ENCODE measurements at regions not wholly inside any gene's neighbourhood (a gene's known extent, or its start where the extent isn't known, plus 50 kb on each side); places are given as distances from the start of the nearest gene placed in this dataset.

- no peaks in the 10 kb centered on the region for H3K36me3 ChIP-seq (ENCODE audit: control insufficient read depth, insufficient read depth, low read length)
- no peak for TF ChIP-seq CTCF (IDR thresholded peaks at IDR 0.05; ENCODE audit: insufficient read depth in 1 of 2, low read depth in 1 of 2, low read length in 1 of 2, severe bottlenecking in 1 of 2, unreplicated experiment in 1 of 2)
- H3K9me3 ChIP-seq, result no peaks in the 10 kb centered on the region
- ChIA-PET POLR2A (no interaction called here), CTCF (no interaction called here)
- no peaks in the 10 kb centered on the region for H3K9me3 Mint-ChIP-seq (ENCODE audit: unreplicated experiment)
- no peaks in the 10 kb centered on the region for H3K4me1 ChIP-seq
- no TSS peak for BruUV-seq (replicated peaks)
- no peaks in the 10 kb centered on the region for H3K36me3 Mint-ChIP-seq (ENCODE audit: insufficient read depth, unreplicated experiment)
- peaks cover 28% of the 10 kb centered on the region for H3K27me3 Mint-ChIP-seq (ENCODE audit: insufficient read depth, unreplicated experiment)
- DNase-seq, result no peak
- no peak overlapping the region for H3K27ac Mint-ChIP-seq (ENCODE audit: unreplicated experiment)
- H3K4me1 Mint-ChIP-seq (ENCODE audit: low read depth, unreplicated experiment), result no peaks in the 10 kb centered on the region
- H3K27me3 ChIP-seq (replicated peaks; ENCODE audit: control insufficient read depth, insufficient read depth, low read length), result no peaks in the 10 kb centered on the region; the same call in none of the 2 replicates
- no peak overlapping the region for H3K4me3 ChIP-seq (ENCODE audit: low read depth, low read length)
- no peak overlapping the region for H3K4me3 Mint-ChIP-seq (ENCODE audit: unreplicated experiment)
- intact Hi-C loops (cut with micrococcal nuclease; ENCODE audit: unreplicated experiment), result no loop called here
Measured at GRCh38 chr2:129642526-129643043, 336.9 kb upstream of the RAB6C start.

- no peaks in the 10 kb centered on the region for H3K9me3 Mint-ChIP-seq (ENCODE audit: unreplicated experiment)
Measured at GRCh38 chr2:129645335-129645734, 334.1 kb upstream of the RAB6C start.

GRCh38 chr2:129646107-129646506 lies 333.4 kb upstream of the RAB6C start:
- no peak for TF ChIP-seq CTCF (IDR thresholded peaks at IDR 0.05; ENCODE audit: insufficient read depth in 1 of 2, low read depth in 1 of 2, low read length in 1 of 2, severe bottlenecking in 1 of 2, unreplicated experiment in 1 of 2)
- ChIA-PET POLR2A (no interaction called here), CTCF (no interaction called here)
- H3K4me1 Mint-ChIP-seq (ENCODE audit: low read depth, unreplicated experiment), result no peaks in the 10 kb centered on the region
- H3K27me3 Mint-ChIP-seq (ENCODE audit: insufficient read depth, unreplicated experiment), result peaks cover 29% of the 10 kb centered on the region
- no peaks in the 10 kb centered on the region; the same call in 1 of the 2 replicates for H3K27me3 ChIP-seq (replicated peaks; ENCODE audit: control insufficient read depth, insufficient read depth, low read length)
- H3K9me3 Mint-ChIP-seq (ENCODE audit: unreplicated experiment), result no peaks in the 10 kb centered on the region
- H3K9me3 ChIP-seq, result no peaks in the 10 kb centered on the region
- no TSS peak for BruUV-seq (replicated peaks)
- no peaks in the 10 kb centered on the region for H3K4me1 ChIP-seq
- H3K4me3 Mint-ChIP-seq (ENCODE audit: unreplicated experiment), result no peak overlapping the region
- H3K4me3 ChIP-seq (ENCODE audit: low read depth, low read length), result no peak overlapping the region
- no peak overlapping the region for H3K27ac Mint-ChIP-seq (ENCODE audit: unreplicated experiment)
- intact Hi-C loops (cut with micrococcal nuclease; ENCODE audit: unreplicated experiment), result no loop called here
- H3K36me3 Mint-ChIP-seq (ENCODE audit: insufficient read depth, unreplicated experiment), result no peaks in the 10 kb centered on the region
- DNase-seq, result no peak
- H3K36me3 ChIP-seq (ENCODE audit: control insufficient read depth, insufficient read depth, low read length), result no peaks in the 10 kb centered on the region

More at GRCh38 chr2:129645335-129645734, 334.1 kb upstream of the RAB6C start:
- Mint-ChIP-seq H3K4me3 (ENCODE audit: unreplicated experiment) (no peak overlapping the region), H3K27me3 (ENCODE audit: insufficient read depth, unreplicated experiment) (peaks cover 32% of the 10 kb centered on the region), H3K27ac (ENCODE audit: unreplicated experiment) (no peak overlapping the region), H3K36me3 (ENCODE audit: insufficient read depth, unreplicated experiment) (no peaks in the 10 kb centered on the region), H3K4me1 (ENCODE audit: low read depth, unreplicated experiment) (no peaks in the 10 kb centered on the region)
- no peak overlapping the region for H3K4me3 ChIP-seq (ENCODE audit: low read depth, low read length)
- POLR2A ChIA-PET, result no interaction called here
- no TSS peak for BruUV-seq (replicated peaks)
- no peaks in the 10 kb centered on the region; the same call in 1 of the 2 replicates for H3K27me3 ChIP-seq (replicated peaks; ENCODE audit: control insufficient read depth, insufficient read depth, low read length)
- intact Hi-C loops (cut with micrococcal nuclease; ENCODE audit: unreplicated experiment), result no loop called here
- no peaks in the 10 kb centered on the region for H3K36me3 ChIP-seq (ENCODE audit: control insufficient read depth, insufficient read depth, low read length)
- H3K9me3 ChIP-seq, result no peaks in the 10 kb centered on the region
- TF ChIP-seq CTCF (IDR thresholded peaks at IDR 0.05; ENCODE audit: insufficient read depth in 1 of 2, low read depth in 1 of 2, low read length in 1 of 2, severe bottlenecking in 1 of 2, unreplicated experiment in 1 of 2), result no peak
- no peak for DNase-seq
- CTCF ChIA-PET, result no interaction called here
- H3K4me1 ChIP-seq, result no peaks in the 10 kb centered on the region

All from Caco-2 (cell line).